HG02840 (cell line): ENCODE measurements at regions not wholly inside any gene's neighbourhood (a gene's known extent, or its start where the extent isn't known, plus 50 kb on each side); places are given as distances from the start of the nearest gene placed in this dataset.
"Not testable (repeated sequence)": the region's sequence is repeated elsewhere in the genome, so short reads cannot be mapped to it uniquely, and the experiment has no call there.

Source experiments
- ATAC-seq: cut with Tn5 transposase; IDR thresholded peaks from one replicate; pipeline ENCODE4 v1.9.1; 2021; ENCODE audit warnings: mild to moderate bottlenecking, moderate library complexity, moderate number of reproducible peaks; ENCODE audit not compliant: unreplicated experiment, low FRiP score

GRCh38 chr12:127819056-127819455 lies 447.9 kb upstream of the TMEM132C start:
- ATAC-seq = no peak

- ATAC-seq = no peak
These were observed 446.7 kb upstream of the TMEM132C start for GRCh38 chr12:127820271-127820670.

GRCh38 chr12:127820846-127821245 lies 446.1 kb upstream of the TMEM132C start:
- no peak for ATAC-seq

- ATAC-seq = no peak
These were observed 444.1 kb upstream of the TMEM132C start for GRCh38 chr12:127822809-127823411.

GRCh38 chr12:127823801-127824200 lies 443.2 kb upstream of the TMEM132C start:
- ATAC-seq = no peak

- ATAC-seq = no peak
These were observed 437.5 kb upstream of the TMEM132C start for GRCh38 chr12:127829281-127830064.

GRCh38 chr12:127830065-127830460 lies 436.9 kb upstream of the TMEM132C start:
- ATAC-seq = no peak

GRCh38 chr12:127830730-127831129 lies 436.2 kb upstream of the TMEM132C start:
- ATAC-seq = no peak

- no peak for ATAC-seq
These were observed 434.8 kb upstream of the TMEM132C start for GRCh38 chr12:127832172-127832571.

- ATAC-seq = not testable (repeated sequence)
These were observed 430.2 kb upstream of the TMEM132C start for GRCh38 chr12:127836802-127837201.

- ATAC-seq = no peak
These were observed 409.3 kb upstream of the TMEM132C start for GRCh38 chr12:127857661-127858060.

GRCh38 chr12:127860536-127860935 lies 406.4 kb upstream of the TMEM132C start:
- no peak for ATAC-seq

- no peak for ATAC-seq
These were observed 405.6 kb upstream of the TMEM132C start for GRCh38 chr12:127861406-127861805.

GRCh38 chr12:127873306-127873705 lies 393.7 kb upstream of the TMEM132C start:
- no peak for ATAC-seq

- ATAC-seq = no peak
These were observed 385.4 kb upstream of the TMEM132C start for GRCh38 chr12:127881371-127882140.

- no peak for ATAC-seq
These were observed 384.0 kb upstream of the TMEM132C start for GRCh38 chr12:127883013-127883412.

- no peak for ATAC-seq
These were observed 380.8 kb upstream of the TMEM132C start for GRCh38 chr12:127885954-127886750.

GRCh38 chr12:127886827-127887226 lies 380.1 kb upstream of the TMEM132C start:
- no peak for ATAC-seq

GRCh38 chr12:127888943-127889719 lies 377.8 kb upstream of the TMEM132C start:
- ATAC-seq = no peak
